Epithelial cell of proximal tubule (primary cell): ENCODE measurements at regions not wholly inside any gene's neighbourhood (a gene's known extent, or its start where the extent isn't known, plus 50 kb on each side); places are given as distances from the start of the nearest gene placed in this dataset.

Source experiments
- DNase-seq: peaks from one replicate; pipeline ENCODE4 v3.0.0-alpha.2; 2011; ENCODE audit warnings: low read depth
- H3K4me3 ChIP-seq: 2 replicates; pipeline ENCODE4 v1.5.1; 2011; ENCODE audit warnings: low read depth, mild to moderate bottlenecking, low read length
- TF ChIP-seq, protein P1 (sequence below): conservative IDR thresholded peaks from 2 replicates; pipeline ENCODE4 v1.5.1; 2012; ENCODE audit warnings: low read depth, mild to moderate bottlenecking, low read length

DNA sequence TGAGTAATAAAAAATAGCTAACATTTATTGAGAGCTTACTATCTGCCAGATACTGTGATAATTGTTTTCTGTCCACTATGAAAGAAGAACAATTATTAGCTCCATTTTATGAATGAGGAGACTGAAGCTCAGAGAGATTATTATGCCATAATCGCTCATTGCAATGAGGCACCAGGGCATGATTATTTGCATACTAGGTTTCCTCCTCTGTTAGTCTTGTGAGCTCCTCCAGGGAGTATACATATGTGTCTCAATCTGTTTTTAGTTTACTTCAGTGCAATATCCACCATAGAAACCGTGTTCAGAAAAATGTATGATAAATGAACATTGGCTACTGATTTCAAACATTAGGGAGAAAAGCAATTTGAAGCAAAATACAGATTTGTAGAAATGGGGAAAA is 139.4 kb upstream of the OTUD4 start:
- no peak overlapping the region for H3K4me3 ChIP-seq
- TF ChIP-seq, protein P1, sequence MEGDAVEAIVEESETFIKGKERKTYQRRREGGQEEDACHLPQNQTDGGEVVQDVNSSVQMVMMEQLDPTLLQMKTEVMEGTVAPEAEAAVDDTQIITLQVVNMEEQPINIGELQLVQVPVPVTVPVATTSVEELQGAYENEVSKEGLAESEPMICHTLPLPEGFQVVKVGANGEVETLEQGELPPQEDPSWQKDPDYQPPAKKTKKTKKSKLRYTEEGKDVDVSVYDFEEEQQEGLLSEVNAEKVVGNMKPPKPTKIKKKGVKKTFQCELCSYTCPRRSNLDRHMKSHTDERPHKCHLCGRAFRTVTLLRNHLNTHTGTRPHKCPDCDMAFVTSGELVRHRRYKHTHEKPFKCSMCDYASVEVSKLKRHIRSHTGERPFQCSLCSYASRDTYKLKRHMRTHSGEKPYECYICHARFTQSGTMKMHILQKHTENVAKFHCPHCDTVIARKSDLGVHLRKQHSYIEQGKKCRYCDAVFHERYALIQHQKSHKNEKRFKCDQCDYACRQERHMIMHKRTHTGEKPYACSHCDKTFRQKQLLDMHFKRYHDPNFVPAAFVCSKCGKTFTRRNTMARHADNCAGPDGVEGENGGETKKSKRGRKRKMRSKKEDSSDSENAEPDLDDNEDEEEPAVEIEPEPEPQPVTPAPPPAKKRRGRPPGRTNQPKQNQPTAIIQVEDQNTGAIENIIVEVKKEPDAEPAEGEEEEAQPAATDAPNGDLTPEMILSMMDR: no peak
- no peak for DNase-seq

DNA sequence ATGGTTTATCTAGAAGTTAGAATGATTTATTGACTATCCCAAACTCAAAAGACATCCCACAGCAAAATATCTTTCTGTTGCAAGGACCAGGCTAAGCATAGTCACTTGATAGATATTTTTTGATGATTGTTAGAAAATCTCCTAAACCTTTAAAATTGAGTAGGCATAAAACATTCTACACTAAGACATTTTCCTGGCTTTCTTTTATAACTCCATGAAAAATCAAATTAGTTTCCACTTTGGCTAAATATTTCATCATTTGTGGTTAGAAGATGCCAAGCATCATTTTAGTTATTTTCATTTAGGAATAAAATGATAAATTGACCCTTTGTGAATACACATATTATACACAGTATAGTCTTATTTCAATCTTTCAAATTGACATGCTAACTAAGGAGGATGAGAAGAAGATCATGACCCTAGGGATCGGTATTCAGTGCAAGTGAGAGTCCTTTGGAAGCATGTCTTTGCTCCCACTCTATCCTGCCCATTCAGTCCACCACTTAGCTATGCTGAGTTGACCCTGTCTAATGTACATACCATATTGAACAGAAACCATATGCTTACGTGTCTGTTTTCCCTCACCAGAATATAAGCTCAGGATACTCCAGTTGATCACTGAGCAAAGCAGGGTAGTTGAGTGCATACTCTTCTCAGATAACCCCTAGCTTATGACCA is 136.6 kb upstream of the OTUD4 start:
- TF ChIP-seq, protein P1: no peak
- H3K4me3 ChIP-seq: no peak overlapping the region
- DNase-seq: no peak

DNA sequence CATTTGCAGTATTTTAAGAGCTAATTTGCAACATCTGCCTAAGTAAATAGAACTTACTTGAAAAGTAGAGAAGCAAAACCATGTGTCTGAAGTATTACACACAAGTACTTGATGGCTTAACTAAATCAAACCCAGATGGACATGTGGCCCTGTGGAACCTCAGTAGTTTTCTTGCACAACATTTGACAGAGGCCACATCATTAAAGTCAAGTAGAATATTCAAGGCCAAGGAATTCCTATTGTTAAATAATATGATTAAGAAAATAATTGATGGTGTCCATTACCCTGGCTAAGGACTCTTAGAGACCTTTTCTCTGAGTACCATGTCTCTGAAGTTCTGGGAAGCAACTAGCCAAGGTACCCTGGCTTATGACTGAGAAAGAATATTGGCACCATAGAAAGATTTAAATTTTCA is 135.4 kb upstream of the OTUD4 start:
- DNase-seq: no peak
- H3K4me3 ChIP-seq: no peak overlapping the region
- TF ChIP-seq, protein P1: no peak

DNA sequence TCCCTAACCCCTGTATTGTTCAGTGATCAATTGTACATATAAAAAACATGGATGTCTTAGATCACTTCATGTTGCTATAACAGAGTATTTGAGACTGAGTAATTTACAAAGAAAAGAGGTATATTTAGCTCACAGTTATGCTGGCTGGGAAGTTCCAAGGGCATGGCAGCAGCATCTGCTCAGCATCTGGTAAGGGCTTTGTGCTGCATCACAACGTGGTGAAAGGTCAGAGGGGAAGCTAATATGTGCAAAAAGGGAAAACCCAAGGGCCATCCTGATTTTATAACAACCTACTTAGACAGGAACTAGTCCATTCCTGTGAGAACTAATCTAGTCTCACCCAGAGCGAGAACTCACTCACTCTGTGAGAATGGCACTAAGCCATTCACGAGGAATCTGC is 128.2 kb upstream of the OTUD4 start:
- no peak overlapping the region for H3K4me3 ChIP-seq
- no peak for DNase-seq
- TF ChIP-seq, protein P1: no peak

DNA sequence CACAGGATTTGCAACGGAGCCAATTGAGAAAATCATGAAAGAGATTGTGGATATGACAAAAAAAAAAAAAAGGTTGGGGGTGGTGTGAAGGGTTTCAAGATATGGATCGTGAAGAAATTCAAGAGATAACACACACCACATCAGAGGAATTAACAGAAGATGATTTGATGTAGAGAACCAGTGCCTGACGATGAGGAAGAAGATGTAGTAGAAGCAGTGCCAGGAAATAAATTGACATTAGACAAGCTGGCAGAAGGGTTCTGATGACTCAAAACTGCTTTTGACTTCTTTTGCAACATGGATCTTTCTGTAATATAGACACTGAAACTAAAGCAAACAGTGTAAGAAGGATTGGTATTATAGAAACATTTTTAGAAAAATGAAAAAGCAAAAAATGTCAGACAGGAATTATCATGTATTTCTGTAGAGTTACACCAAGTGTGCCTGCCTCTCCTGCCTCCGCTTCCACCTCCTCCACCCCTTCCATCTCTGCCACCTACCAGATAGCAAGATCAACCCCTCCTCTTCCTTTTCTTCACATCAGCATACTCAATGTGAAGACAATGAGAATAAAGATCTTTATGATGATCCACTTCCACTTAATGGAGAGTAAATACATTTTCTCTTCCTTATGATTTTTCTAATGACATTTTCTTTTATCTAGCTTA is 127.5 kb upstream of the OTUD4 start:
- H3K4me3 ChIP-seq: no peak overlapping the region
- no peak for DNase-seq
- TF ChIP-seq, protein P1: no peak

DNA sequence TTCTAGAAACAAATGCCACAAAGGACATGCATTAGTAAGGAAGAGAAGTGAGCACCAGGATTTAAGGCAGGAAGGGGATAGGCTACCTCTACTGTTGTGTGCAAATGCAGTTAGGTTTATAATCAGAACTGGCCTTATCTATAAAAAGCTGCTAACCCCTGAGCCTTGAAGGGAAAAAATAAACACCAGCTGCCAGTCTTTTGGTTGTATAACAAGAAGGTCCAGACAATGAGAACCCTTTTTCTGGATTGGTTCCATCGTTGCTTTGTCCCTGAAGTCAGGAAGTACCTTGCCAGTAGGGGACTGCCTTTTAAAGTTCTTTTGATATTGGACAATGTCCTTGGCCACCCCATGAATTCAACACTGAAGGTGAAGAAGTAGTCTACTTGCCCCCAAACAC is 126.7 kb upstream of the OTUD4 start:
- no peak overlapping the region for H3K4me3 ChIP-seq
- TF ChIP-seq, protein P1: no peak
- DNase-seq: no peak

DNA sequence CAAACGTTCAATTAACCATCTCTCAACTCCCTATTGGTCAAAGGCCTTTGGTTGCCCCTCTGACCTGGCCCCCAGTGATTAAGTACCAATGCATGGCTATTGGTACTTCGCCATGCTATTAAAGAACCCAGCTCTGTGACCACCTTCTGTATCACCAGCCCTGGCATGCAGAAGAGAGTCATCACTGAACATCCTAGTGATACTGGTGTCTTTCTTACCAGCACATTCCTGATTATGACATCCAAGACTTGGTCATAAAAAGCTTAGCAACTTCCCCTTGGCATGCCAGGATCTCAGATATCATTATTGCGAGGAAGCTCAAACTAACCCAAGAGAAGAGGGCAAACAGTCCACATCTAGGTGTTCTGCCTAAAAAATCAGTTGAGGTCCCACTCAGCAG is 122.3 kb upstream of the OTUD4 start:
- TF ChIP-seq, protein P1: no peak

More for the DNA sequence above, 122.3 kb upstream of the OTUD4 start:
- H3K4me3 ChIP-seq: no peak overlapping the region
- no peak for DNase-seq
